ENCODE measurements at regions not wholly inside any gene's neighbourhood (a gene's known extent, or its start where the extent isn't known, plus 50 kb on each side); places are given as distances from the start of the nearest gene placed in this dataset.

GRCh38 chr7:12882710-12883109 lies 195.3 kb downstream of the ARL4A start:
- Histone ChIP-seq H3K27ac (ENCODE audit: control insufficient read depth, insufficient read depth) (no peak overlapping the region), H3K4me2 (ENCODE audit: control insufficient read depth, insufficient read depth) (no peak overlapping the region), H4K20me1 (ENCODE audit: control insufficient read depth, insufficient read depth) (no peaks in the 10 kb centered on the region), H3K9me3 (replicated peaks; ENCODE audit: control insufficient read depth, insufficient read depth, low read length) (no peaks in the 10 kb centered on the region), H3K4me1 (ENCODE audit: control insufficient read depth, insufficient read depth, low read length) (no peaks in the 10 kb centered on the region), H2AFZ (ENCODE audit: control insufficient read depth, low read depth, low read length) (no peak overlapping the region), H3K9ac (ENCODE audit: control insufficient read depth, insufficient read depth, low read length) (no peak overlapping the region), H3K36me3 (ENCODE audit: control insufficient read depth in 2 of 2, insufficient read depth in 2 of 2, low read length in 1 of 2) (no peaks in the 10 kb centered on the region), H3K79me2 (ENCODE audit: control insufficient read depth, insufficient read depth, low read length) (no peaks in the 10 kb centered on the region), H3K27me3 (replicated peaks in 1 of 2; ENCODE audit: control insufficient read depth in 2 of 2, insufficient read depth in 2 of 2, low read length in 1 of 2) (no peaks in the 10 kb centered on the region), H3K4me3 (no peak overlapping the region)
- BruUV-seq (replicated peaks): no TSS peak
- SMC1A ChIA-PET (ENCODE audit: uncharacterized antibody, unreplicated experiment): interaction anchor here (1.0 to 1.8 kb wide), 3 partner anchors 9 to 20 kb away, joined by 4 to 5 read pairs (median 4); no protein-coding TSS in a partner anchor
- POLR2A ChIA-PET: interaction anchor here (0.6 kb wide), 1 partner anchor 959 kb away, joined by 3 read pairs; no protein-coding TSS in a partner anchor
- TF ChIP-seq E2F8 (IDR thresholded peaks at IDR 0.05; ENCODE audit: low read depth, partially characterized antibody): no peak
- no peak for TF ChIP-seq MEF2A (IDR thresholded peaks at IDR 0.05; ENCODE audit: insufficient read depth, low read depth, low read length)
- TF ChIP-seq KLF5 (IDR thresholded peaks at IDR 0.05; ENCODE audit: partially characterized antibody): no peak
- TF ChIP-seq STAT3 (IDR thresholded peaks at IDR 0.05; ENCODE audit: low read depth, low read length): no peak
- no peak for TF ChIP-seq BHLHE40 (IDR thresholded peaks at IDR 0.05; ENCODE audit: borderline replicate concordance in 1 of 2, low read depth in 2 of 2, low read length in 1 of 2)
- TF ChIP-seq SUZ12 (IDR thresholded peaks at IDR 0.05; ENCODE audit: unreplicated experiment): no peak
- TF ChIP-seq YBX1 (IDR thresholded peaks at IDR 0.05): no peak
- no peak for TF ChIP-seq CEBPB (IDR thresholded peaks at IDR 0.05; ENCODE audit: borderline replicate concordance in 1 of 2, low read depth in 2 of 2, low read length in 2 of 2)
- RAD21 ChIA-PET (ENCODE audit: unreplicated experiment): no interaction called here
- DNase-seq (ENCODE audit: low read depth, low spot score) (no peak), ATAC-seq (no peak), FAIRE-seq (no peak)
- WGBS (ENCODE audit: insufficient coverage, insufficient replicate concordance, low lambda C conversion rate, missing lambda C conversion rate): 0% methylated on average over 1 of the region's 1 CpG
- in situ Hi-C loops (cut with MboI): no loop called here
- CTCF ChIA-PET: no interaction called here
- intact Hi-C loops (cut with micrococcal nuclease; ENCODE audit: unreplicated experiment): no loop called here

All from GM12878 (cell line).